ENCODE measurements at regions not wholly inside any gene's neighbourhood (a gene's known extent, or its start where the extent isn't known, plus 50 kb on each side); places are given as distances from the start of the nearest gene placed in this dataset.

GRCh38 chr18:79615586-79615985 is 64.0 kb upstream of the CTDP1 start:
- Histone ChIP-seq H3K9me3 (peaks cover 0 to 9% (median 0%) of the 10 kb centered on the region in 4 donors), H3K4me3 (no peak overlapping the region), H3K27ac (no peak overlapping the region), H3K27me3 (no peaks in the 10 kb centered on the region), H3K36me3 (no peaks in the 10 kb centered on the region), H3K4me1 (peaks cover 0 to 17% (median 0%) of the 10 kb centered on the region in 4 donors)
- 79 to 83% methylated on average over 7 of the region's 7 CpGs for WGBS, 2 donors
- no peak for DNase-seq (ENCODE audit: low spot score in 2 of 2)
- TF ChIP-seq EP300 (IDR thresholded peaks at IDR 0.05), result no peak
- TF ChIP-seq CTCF (IDR thresholded peaks at IDR 0.05), result no peak
- no peak for TF ChIP-seq POLR2A (IDR thresholded peaks at IDR 0.05)

GRCh38 chr18:79616651-79617510 is 62.7 kb upstream of the CTDP1 start:
- TF ChIP-seq EP300 (IDR thresholded peaks at IDR 0.05), result no peak
- no peak for DNase-seq (ENCODE audit: low spot score in 2 of 2)
- Histone ChIP-seq H3K9me3 (peaks cover 0 to 9% (median 0%) of the 10 kb centered on the region in 4 donors), H3K4me3 (peak overlapping the region in 3 of 4 donors; percentile 3 to 47 (median 15)), H3K27ac (no peak overlapping the region), H3K4me1 (peaks cover 0 to 6% (median 0%) of the 10 kb centered on the region in 4 donors), H3K36me3 (no peaks in the 10 kb centered on the region), H3K27me3 (no peaks in the 10 kb centered on the region)
- 44 to 62% methylated on average over 39 to 52 of the region's 89 CpGs for WGBS, 2 donors

- TF ChIP-seq EP300 (IDR thresholded peaks at IDR 0.05), result no peak
- TF ChIP-seq CTCF (IDR thresholded peaks at IDR 0.05), result no peak
- TF ChIP-seq POLR2A (IDR thresholded peaks at IDR 0.05), result no peak
- Histone ChIP-seq H3K4me3 (no peak overlapping the region), H3K27ac (no peak overlapping the region), H3K27me3 (no peaks in the 10 kb centered on the region), H3K36me3 (no peaks in the 10 kb centered on the region), H3K4me1 (peaks cover 0 to 6% (median 0%) of the 10 kb centered on the region in 4 donors), H3K9me3 (peaks cover 0 to 9% (median 0%) of the 10 kb centered on the region in 4 donors)
- no peak for DNase-seq (ENCODE audit: low spot score in 2 of 2)
- WGBS, 2 donors, result 77 to 88% methylated on average over 52 to 55 of the region's 79 CpGs
Observed at GRCh38 chr18:79617511-79618500, 61.8 kb upstream of the CTDP1 start.

GRCh38 chr18:79620576-79621165 is 58.9 kb upstream of the CTDP1 start:
- Histone ChIP-seq H3K27ac (no peak overlapping the region), H3K36me3 (no peaks in the 10 kb centered on the region), H3K4me1 (peaks cover 0 to 14% (median 2%) of the 10 kb centered on the region in 4 donors), H3K4me3 (no peak overlapping the region), H3K27me3 (no peaks in the 10 kb centered on the region), H3K9me3 (peaks cover 0 to 9% (median 0%) of the 10 kb centered on the region in 4 donors)
- WGBS, 2 donors, result 79 to 85% methylated on average over 20 of the region's 20 CpGs
- TF ChIP-seq CTCF (IDR thresholded peaks at IDR 0.05) (no peak), POLR2A (IDR thresholded peaks at IDR 0.05) (no peak), EP300 (IDR thresholded peaks at IDR 0.05) (no peak)
- no peak for DNase-seq (ENCODE audit: low spot score in 2 of 2)

GRCh38 chr18:79621501-79621900 is 58.1 kb upstream of the CTDP1 start:
- H3K36me3 ChIP-seq, result no peaks in the 10 kb centered on the region
- DNase-seq (ENCODE audit: low spot score in 2 of 2), result no peak
- TF ChIP-seq CTCF (IDR thresholded peaks at IDR 0.05) (no peak), EP300 (IDR thresholded peaks at IDR 0.05) (no peak), POLR2A (IDR thresholded peaks at IDR 0.05) (no peak)
- peaks cover 0 to 9% (median 0%) of the 10 kb centered on the region in 4 donors for H3K9me3 ChIP-seq
- H3K27me3 ChIP-seq, result no peaks in the 10 kb centered on the region
- 76 to 86% methylated on average over 9 to 14 of the region's 14 CpGs for WGBS, 2 donors
- no peak overlapping the region for H3K4me3 ChIP-seq
- H3K27ac ChIP-seq, result no peak overlapping the region
- peaks cover 0 to 14% (median 2%) of the 10 kb centered on the region in 4 donors for H3K4me1 ChIP-seq

Data from tibial nerve (tissue), 4 donors.